Keratinocyte (primary cell): ENCODE measurements at regions not wholly inside any gene's neighbourhood (a gene's known extent, or its start where the extent isn't known, plus 50 kb on each side); places are given as distances from the start of the nearest gene placed in this dataset.

ENCODE experiments used
- DNase-seq: peaks from one replicate; pipeline ENCODE4 v3.0.0-alpha.2; 2011; ENCODE audit warnings: low read depth, missing footprints, low spot score
- FAIRE-seq: peaks from 2 replicates; lab custom pipeline; 2011; peaks lifted over from hg19 to GRCh38; lab: Jason Lieb, UNC
- H2AFZ ChIP-seq: 2 replicates; pipeline ENCODE4 v1.6.0; 2012; ENCODE audit warnings: low read length, control low read depth, inconsistent platforms; ENCODE audit not compliant: control insufficient read depth
- H3K27ac ChIP-seq: 2 replicates; pipeline ENCODE4 v1.5.1; 2011; ENCODE audit warnings: low read length; ENCODE audit not compliant: control insufficient read depth, insufficient read depth
- H3K27me3 ChIP-seq: 3 replicates; pipeline ENCODE4 v1.6.0; 2011; ENCODE audit warnings: low read length; ENCODE audit not compliant: control insufficient read depth, insufficient read depth; ENCODE audit errors: extremely low read depth
- H3K36me3 ChIP-seq, 2 experiments: 2 replicates in 1 of 2; 3 replicates in 1 of 2; pipeline ENCODE4 v1.5.1; 2011; ENCODE audit warnings: low read length in 2 of 2, mild to moderate bottlenecking in 1 of 2; ENCODE audit not compliant: control insufficient read depth in 2 of 2, insufficient read depth in 2 of 2; ENCODE audit errors: extremely low read depth in 1 of 2
- H3K4me1 ChIP-seq: 3 replicates; pipeline ENCODE4 v1.5.1; 2011; ENCODE audit warnings: low read length; ENCODE audit not compliant: control insufficient read depth, insufficient read depth; ENCODE audit errors: extremely low read depth
- H3K4me2 ChIP-seq: 3 replicates; pipeline ENCODE4 v1.6.0; 2011; ENCODE audit warnings: low read depth, low read length; ENCODE audit not compliant: control insufficient read depth, insufficient read depth; ENCODE audit errors: extremely low read depth
- H3K4me3 ChIP-seq, 3 experiments: fragments of 200-600 bp in 1 of 3; sonication (generic) in 1 of 3; 2 replicates in 2 of 3; 3 replicates in 1 of 3; pipeline ENCODE4 v1.5.1; 2011 to 2016; ENCODE audit warnings: low read length in 3 of 3, mild to moderate bottlenecking in 3 of 3, control low read depth in 2 of 3, inconsistent platforms in 1 of 3, low read depth in 1 of 3, mixed read lengths in 1 of 3, mixed run types in 1 of 3, moderate library complexity in 1 of 3; ENCODE audit not compliant: control insufficient read depth in 2 of 3, insufficient read depth in 2 of 3; ENCODE audit errors: extremely low read depth in 1 of 3
- H3K79me2 ChIP-seq: 2 replicates; pipeline ENCODE4 v1.6.0; 2012; ENCODE audit warnings: low read length; ENCODE audit not compliant: control insufficient read depth, insufficient read depth
- H3K9ac ChIP-seq: 3 replicates; pipeline ENCODE4 v1.6.0; 2011; ENCODE audit warnings: low read length; ENCODE audit not compliant: control insufficient read depth, insufficient read depth; ENCODE audit errors: extremely low read depth
- H3K9me1 ChIP-seq: 3 replicates; pipeline ENCODE4 v1.6.0; 2011; ENCODE audit warnings: low read length; ENCODE audit not compliant: control insufficient read depth, insufficient read depth; ENCODE audit errors: extremely low read depth
- H3K9me3 ChIP-seq: 2 replicates; pipeline ENCODE4 v1.5.1; 2012; ENCODE audit warnings: low read depth, low read length; ENCODE audit not compliant: control insufficient read depth
- H4K20me1 ChIP-seq: 3 replicates; pipeline ENCODE4 v1.6.0; 2011; ENCODE audit warnings: low read length; ENCODE audit not compliant: control insufficient read depth, insufficient read depth; ENCODE audit errors: extremely low read depth
- EZH2 ChIP-seq: IDR thresholded peaks from one replicate; pipeline ENCODE4 v1.6.1; 2012; ENCODE audit warnings: inconsistent platforms, mild to moderate bottlenecking, low read length, moderate library complexity
- dilution Hi-C: fragments of 300-500 bp; cut with MboI; formaldehyde crosslinking; loops from one replicate; pipeline ENCODE4 v1.7.0; 2020; ENCODE audit warnings: low sequenced_read_pairs; ENCODE audit not compliant: extremely low pct_ligation_motif_present
- TF ChIP-seq, protein P1 (sequence below), 3 experiments: IDR thresholded peaks in 1 of 3; conservative IDR thresholded peaks in 1 of 3; optimal IDR thresholded peaks in 1 of 3; 2 replicates in 2 of 3; 3 replicates in 1 of 3; pipeline versions ENCODE3 to v1.5.1; 2011; ENCODE audit warnings: low read length in 3 of 3, mild to moderate bottlenecking in 3 of 3, moderate library complexity in 2 of 3, control low read depth in 1 of 3, inconsistent platforms in 1 of 3; ENCODE audit not compliant: insufficient read depth in 2 of 3; ENCODE audit errors: extremely low read depth in 1 of 3

DNA sequence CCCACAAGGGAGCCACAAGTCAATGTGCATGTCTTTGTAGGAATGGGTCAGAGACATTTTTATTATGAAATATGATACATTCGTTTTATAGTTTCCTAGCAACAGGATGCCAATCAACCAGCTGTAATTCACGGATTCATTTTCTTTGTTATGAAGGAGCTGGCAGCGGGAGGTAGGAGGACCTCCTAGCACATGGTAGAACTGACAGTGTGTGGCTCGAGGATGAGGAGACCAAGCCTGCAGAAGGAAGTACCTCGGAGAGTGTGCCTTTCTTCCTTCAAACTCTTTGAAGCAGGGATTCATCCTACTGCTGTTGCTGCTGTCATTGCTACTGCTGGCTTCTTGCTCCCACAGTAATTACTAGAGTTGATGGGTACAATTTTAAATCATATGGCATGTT lies 504.8 kb upstream of the KLHL29 start:
- DNase-seq (no peak), FAIRE-seq (no peak)
- Histone ChIP-seq H3K9me1 (no peaks in the 10 kb centered on the region), H3K4me2 (no peak overlapping the region), H4K20me1 (no peaks in the 10 kb centered on the region), H2AFZ (no peak overlapping the region), H3K9ac (no peak overlapping the region), H3K27me3 (no peaks in the 10 kb centered on the region), H3K36me3 (no peaks in the 10 kb centered on the region), H3K4me3 (no peak overlapping the region), H3K27ac (no peak overlapping the region), H3K4me1 (no peaks in the 10 kb centered on the region), H3K79me2 (no peaks in the 10 kb centered on the region), H3K9me3 (no peaks in the 10 kb centered on the region)
- dilution Hi-C loops = no loop called here
- no peak for TF ChIP-seq EZH2
- TF ChIP-seq, protein P1, sequence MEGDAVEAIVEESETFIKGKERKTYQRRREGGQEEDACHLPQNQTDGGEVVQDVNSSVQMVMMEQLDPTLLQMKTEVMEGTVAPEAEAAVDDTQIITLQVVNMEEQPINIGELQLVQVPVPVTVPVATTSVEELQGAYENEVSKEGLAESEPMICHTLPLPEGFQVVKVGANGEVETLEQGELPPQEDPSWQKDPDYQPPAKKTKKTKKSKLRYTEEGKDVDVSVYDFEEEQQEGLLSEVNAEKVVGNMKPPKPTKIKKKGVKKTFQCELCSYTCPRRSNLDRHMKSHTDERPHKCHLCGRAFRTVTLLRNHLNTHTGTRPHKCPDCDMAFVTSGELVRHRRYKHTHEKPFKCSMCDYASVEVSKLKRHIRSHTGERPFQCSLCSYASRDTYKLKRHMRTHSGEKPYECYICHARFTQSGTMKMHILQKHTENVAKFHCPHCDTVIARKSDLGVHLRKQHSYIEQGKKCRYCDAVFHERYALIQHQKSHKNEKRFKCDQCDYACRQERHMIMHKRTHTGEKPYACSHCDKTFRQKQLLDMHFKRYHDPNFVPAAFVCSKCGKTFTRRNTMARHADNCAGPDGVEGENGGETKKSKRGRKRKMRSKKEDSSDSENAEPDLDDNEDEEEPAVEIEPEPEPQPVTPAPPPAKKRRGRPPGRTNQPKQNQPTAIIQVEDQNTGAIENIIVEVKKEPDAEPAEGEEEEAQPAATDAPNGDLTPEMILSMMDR (optimal IDR thresholded peaks at IDR 0.05 in 1 of 3, IDR thresholded peaks at IDR 0.05 in 1 of 3, conservative IDR thresholded peaks at IDR 0.05 in 1 of 3; ENCODE audit: extremely low read depth in 1 of 3, insufficient read depth in 2 of 3, low read length in 3 of 3) = no peak

DNA sequence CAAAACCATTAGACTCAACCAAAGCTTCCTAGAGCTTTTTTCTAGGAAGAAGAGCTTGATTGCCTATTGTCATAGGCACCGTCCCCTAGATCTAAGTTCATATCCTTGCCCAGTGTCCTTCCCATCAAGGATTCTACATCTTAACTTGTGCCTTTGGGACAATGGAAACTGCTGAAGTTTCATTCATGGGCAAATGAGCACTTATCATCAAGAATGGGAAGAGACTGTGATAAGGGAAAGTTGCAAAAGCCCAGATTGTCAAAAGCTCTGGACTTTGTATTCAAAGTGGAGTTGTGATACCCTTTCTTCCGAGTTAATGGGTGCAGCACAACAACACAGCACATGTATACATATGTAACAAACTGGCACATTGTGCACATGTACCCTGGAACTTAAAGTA lies 503.0 kb upstream of the KLHL29 start:
- no peaks in the 10 kb centered on the region for H3K79me2 ChIP-seq
- H3K4me3 ChIP-seq = no peak overlapping the region
- no peak overlapping the region for H2AFZ ChIP-seq
- no peaks in the 10 kb centered on the region for H3K9me3 ChIP-seq
- no peak for TF ChIP-seq EZH2
- TF ChIP-seq, protein P1 (optimal IDR thresholded peaks at IDR 0.05 in 1 of 3, IDR thresholded peaks at IDR 0.05 in 1 of 3, conservative IDR thresholded peaks at IDR 0.05 in 1 of 3; ENCODE audit: extremely low read depth in 1 of 3, insufficient read depth in 2 of 3, low read length in 3 of 3) = no peak
- H3K27me3 ChIP-seq = no peaks in the 10 kb centered on the region
- no peak overlapping the region for H3K4me2 ChIP-seq
- H4K20me1 ChIP-seq = no peaks in the 10 kb centered on the region
- no peak for DNase-seq
- H3K4me1 ChIP-seq = no peaks in the 10 kb centered on the region
- dilution Hi-C loops = no loop called here
- H3K36me3 ChIP-seq = no peaks in the 10 kb centered on the region
- no peak for FAIRE-seq
- H3K9me1 ChIP-seq = no peaks in the 10 kb centered on the region
- H3K9ac ChIP-seq = no peak overlapping the region
- H3K27ac ChIP-seq = no peak overlapping the region
